NB4 (cell line): ENCODE measurements at regions not wholly inside any gene's neighbourhood (a gene's known extent, or its start where the extent isn't known, plus 50 kb on each side); places are given as distances from the start of the nearest gene placed in this dataset.

Source experiments
- CTCF ChIP-seq: IDR thresholded peaks from one replicate; pipeline ENCODE4 v1.5.1; 2012; ENCODE audit warnings: low read depth, low read length
- MAX ChIP-seq: IDR thresholded peaks from 2 replicates; pipeline ENCODE4 v1.6.1; 2011; ENCODE audit warnings: low read depth, low read length

- TF ChIP-seq CTCF (no peak), MAX (no peak)
Observed at GRCh38 chr13:30082391-30082790, 225.0 kb downstream of the KATNAL1 start.
